Small intestine (tissue), 7 donors: ENCODE measurements at regions not wholly inside any gene's neighbourhood (a gene's known extent, or its start where the extent isn't known, plus 50 kb on each side); places are given as distances from the start of the nearest gene placed in this dataset.

Experiments
- DNase-seq, 2 donors: peaks; one replicate each; pipeline versions ENCODE4 v3.0.0 to v3.0.0-alpha.2; 2013
- FAIRE-seq: peaks from 2 replicates; lab custom pipeline; 2012; peaks lifted over from hg19 to GRCh38; lab: Jason Lieb, UNC
- H3K27ac ChIP-seq, 3 donors: one replicate each; pipeline ENCODE4 v1.5.1; 2013; ENCODE audit warnings: low read length in 2 of 3, mild to moderate bottlenecking in 2 of 3, control low read depth in 1 of 3, inconsistent platforms in 1 of 3, low read depth in 1 of 3, moderate library complexity in 1 of 3
- H3K27me3 ChIP-seq, 3 donors: one replicate each; pipeline ENCODE4 v1.6.1; 2013; ENCODE audit warnings: low read length in 3 of 3, inconsistent platforms in 1 of 3; ENCODE audit not compliant: control insufficient read depth in 3 of 3, insufficient read depth in 3 of 3
- H3K36me3 ChIP-seq, 3 donors: one replicate each; pipeline ENCODE4 v1.6.1; 2013; ENCODE audit warnings: low read length in 3 of 3, inconsistent platforms in 1 of 3, low read depth in 1 of 3, mild to moderate bottlenecking in 1 of 3, moderate library complexity in 1 of 3; ENCODE audit not compliant: control insufficient read depth in 3 of 3, insufficient read depth in 2 of 3
- H3K4me1 ChIP-seq, 3 donors: one replicate each; pipeline ENCODE4 v1.6.1; 2013; ENCODE audit warnings: low read length in 2 of 3, inconsistent platforms in 1 of 3, low read depth in 1 of 3, mild to moderate bottlenecking in 1 of 3, moderate library complexity in 1 of 3; ENCODE audit not compliant: control insufficient read depth in 3 of 3, insufficient read depth in 2 of 3
- H3K4me3 ChIP-seq, 3 donors: one replicate each; pipeline ENCODE4 v1.5.1; 2013; ENCODE audit warnings: low read length in 3 of 3, control low read depth in 1 of 3, inconsistent platforms in 1 of 3, low read depth in 1 of 3, mild to moderate bottlenecking in 1 of 3, moderate library complexity in 1 of 3
- H3K9me3 ChIP-seq, 2 donors: one replicate each; pipeline ENCODE4 v1.6.1; 2013; ENCODE audit warnings: low read depth in 1 of 2, low read length in 1 of 2; ENCODE audit not compliant: control insufficient read depth in 2 of 2, insufficient read depth in 1 of 2
- WGBS, 3 donors: extraction: QIAGEN DNeasy Blood & Tissue Kit; methylation state at CpG; one replicate each; pipeline ENCODE4 v1.1.7; 2013; 5-methylcytosine and 5-hydroxymethylcytosine counted together
- donor health status: healthy with polysubstance abuse.
- donor health status: control.
- donor health status: control.
- donor health status: Bipolar disorder and iron deficiency.
- donor health status: healthy.

DNA sequence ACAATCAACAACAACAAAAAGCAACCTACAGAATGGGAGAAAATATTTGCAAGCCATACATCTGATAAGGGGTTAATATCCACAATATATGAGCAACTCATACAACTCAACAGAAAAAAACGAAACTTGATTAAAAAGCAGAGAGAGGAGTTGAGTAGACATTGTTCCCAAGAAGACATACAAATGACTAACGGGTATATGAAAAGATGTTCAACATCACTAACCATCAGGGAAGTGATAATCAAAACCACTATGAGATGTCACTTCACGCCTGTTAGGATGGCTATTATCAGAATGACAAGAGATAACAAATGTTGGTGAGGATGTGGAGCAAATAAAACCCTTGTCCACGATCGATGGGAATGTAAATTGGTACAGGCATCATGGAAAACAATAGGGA, 145.9 kb downstream of the NRN1 start:
- 76 to 82% (median 78%) methylated on average over 5 of the region's 5 CpGs for WGBS, 3 donors
- FAIRE-seq, result no peak

DNA sequence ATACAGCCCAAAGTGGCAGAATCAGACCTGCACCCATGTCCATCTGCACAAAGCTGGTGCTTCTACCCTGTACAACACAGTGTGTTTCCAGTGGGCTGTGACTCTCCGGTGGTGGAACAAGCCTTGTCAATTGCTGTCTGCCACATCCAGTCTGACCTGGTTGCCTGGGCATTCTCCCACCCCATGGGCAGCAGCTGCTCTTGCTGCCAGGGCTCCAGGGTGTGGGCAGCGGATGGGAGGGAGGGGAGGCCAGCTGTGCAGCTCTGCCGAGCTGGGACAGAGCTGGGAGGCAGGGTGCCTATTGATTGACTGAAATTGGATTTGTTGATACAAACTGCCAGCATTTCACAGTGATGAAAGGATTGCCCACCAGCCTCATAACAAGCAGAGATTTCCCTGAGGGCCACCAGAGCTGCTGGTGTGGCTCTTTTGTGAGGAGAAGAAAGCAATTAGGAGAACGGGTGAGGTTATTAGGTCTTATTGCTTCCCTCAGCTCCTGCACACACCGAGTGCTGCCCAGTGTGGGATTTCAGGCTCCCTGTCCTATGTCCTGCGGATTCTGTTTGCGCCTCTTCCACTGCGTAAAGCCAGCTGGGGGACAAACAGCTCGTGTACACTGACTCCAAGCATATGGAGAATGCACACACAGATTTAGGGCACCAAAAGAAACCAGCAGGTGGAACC, 150.8 kb downstream of the NRN1 start:
- WGBS, 3 donors, result 70 to 75% (median 72%) methylated on average over 9 of the region's 9 CpGs
- no peak for FAIRE-seq

More for the DNA sequence above, 145.9 kb downstream of the NRN1 start:
- Histone ChIP-seq H3K27ac (no peak overlapping the region), H3K36me3 (no peaks in the 10 kb centered on the region), H3K4me3 (no peak overlapping the region), H3K4me1 (no peaks in the 10 kb centered on the region), H3K27me3 (no peaks in the 10 kb centered on the region), H3K9me3 (peaks cover 0 to 11% of the 10 kb centered on the region in 2 donors)
- no peak for DNase-seq

DNA sequence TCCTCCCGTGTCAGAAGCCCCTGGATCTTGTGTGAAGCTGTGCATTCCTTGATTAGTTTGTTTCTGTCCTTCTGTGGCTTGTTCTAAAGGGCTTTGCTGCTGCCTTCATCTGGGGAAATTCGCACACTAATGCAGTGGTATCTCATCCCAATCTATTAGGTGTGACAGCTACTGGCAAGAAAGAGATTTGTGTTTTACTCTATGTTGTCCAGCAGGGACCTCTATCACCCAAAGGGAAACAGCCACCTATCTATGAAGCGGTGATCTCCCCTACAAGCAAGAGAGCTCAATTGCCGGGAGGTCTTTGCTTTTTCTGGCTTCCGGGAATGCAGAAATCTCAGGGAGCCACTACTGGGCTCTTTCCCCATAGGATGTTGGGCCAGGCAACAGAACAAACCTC, 151.8 kb downstream of the NRN1 start:
- Histone ChIP-seq H3K4me3 (no peak overlapping the region), H3K9me3 (peaks cover 0 to 3% of the 10 kb centered on the region in 2 donors), H3K27me3 (peaks cover 0 to 21% (median 0%) of the 10 kb centered on the region in 3 donors), H3K4me1 (peaks cover 0 to 4% (median 0%) of the 10 kb centered on the region in 3 donors), H3K36me3 (no peaks in the 10 kb centered on the region), H3K27ac (no peak overlapping the region)
- 66 to 80% (median 71%) methylated on average over 5 of the region's 5 CpGs for WGBS, 3 donors
- FAIRE-seq (no peak), DNase-seq (no peak)

More for the DNA sequence above, 150.8 kb downstream of the NRN1 start:
- Histone ChIP-seq H3K27ac (no peak overlapping the region), H3K4me1 (peaks cover 0 to 4% (median 0%) of the 10 kb centered on the region in 3 donors), H3K4me3 (no peak overlapping the region), H3K36me3 (no peaks in the 10 kb centered on the region), H3K9me3 (peaks cover 0 to 3% of the 10 kb centered on the region in 2 donors), H3K27me3 (peaks cover 0 to 11% (median 0%) of the 10 kb centered on the region in 3 donors)
- no peak for DNase-seq

DNA sequence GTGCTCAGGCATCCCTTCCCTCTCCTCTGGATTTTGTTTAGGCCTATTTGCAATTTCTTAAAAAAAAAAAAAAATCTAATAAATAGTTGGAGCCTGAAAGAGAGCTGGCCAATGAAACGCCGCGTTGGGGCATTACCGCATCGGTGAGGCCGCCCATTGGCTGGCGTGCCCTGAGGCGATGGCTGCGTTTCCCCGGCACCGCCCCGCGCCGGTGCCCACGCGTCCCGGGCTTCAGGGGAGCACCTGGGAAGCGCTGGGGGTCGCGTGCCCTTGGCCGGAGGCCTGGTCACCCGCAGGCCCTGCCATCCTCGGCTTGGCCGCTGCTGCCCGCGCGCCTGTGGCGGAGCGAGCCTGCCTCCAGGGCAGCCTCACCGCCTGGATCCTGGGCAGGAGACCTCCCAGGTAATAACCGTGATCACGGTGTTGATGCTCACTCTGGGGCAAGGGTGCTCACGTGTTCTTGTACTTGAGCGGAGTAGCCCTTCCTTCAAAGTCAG, 155.4 kb downstream of the NRN1 start:
- Histone ChIP-seq H3K36me3 (no peaks in the 10 kb centered on the region), H3K9me3 (peaks cover 0 to 3% of the 10 kb centered on the region in 2 donors), H3K4me1 (peaks cover 0 to 4% (median 0%) of the 10 kb centered on the region in 3 donors), H3K27me3 (peaks cover 0 to 33% (median 3%) of the 10 kb centered on the region in 3 donors), H3K27ac (peak overlapping the region in 1 of 3 donors; percentile 53), H3K4me3 (peak overlapping the region; percentile 19 to 48 (median 34))
- no peak for FAIRE-seq
- peak; percentile 74 to 78 for DNase-seq
- 2 to 5% (median 4%) methylated on average over 34 of the region's 34 CpGs for WGBS, 3 donors

DNA sequence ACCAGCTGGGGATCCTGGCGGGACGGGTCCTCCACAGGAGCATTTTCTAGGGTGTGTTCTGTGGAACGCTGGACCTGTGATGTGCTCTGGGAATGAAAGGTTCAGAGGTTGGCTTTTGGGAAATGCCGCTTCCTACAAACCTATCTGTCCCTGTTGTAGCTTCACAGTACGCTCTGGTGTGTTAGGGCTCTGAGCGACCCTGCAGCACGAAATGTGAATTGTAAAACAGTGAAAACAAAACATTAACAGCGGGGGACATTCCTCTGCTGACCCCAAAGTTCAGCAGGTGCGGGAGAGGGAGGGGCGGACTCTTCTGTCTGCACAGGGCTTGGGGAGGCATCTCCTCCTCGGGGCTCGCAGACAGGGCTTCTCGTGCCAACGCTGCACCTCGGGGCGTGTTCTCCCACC, 155.9 kb downstream of the NRN1 start:
- H3K36me3 ChIP-seq, result no peaks in the 10 kb centered on the region
- H3K27ac ChIP-seq, result no peak overlapping the region
- FAIRE-seq (no peak), DNase-seq (peak in 1 of 2 donors; percentile 27)
- WGBS, 3 donors, result 5 to 8% (median 7%) methylated on average over 16 of the region's 16 CpGs
- H3K27me3 ChIP-seq, result peaks cover 0 to 33% (median 3%) of the 10 kb centered on the region in 3 donors
- peaks cover 0 to 4% (median 0%) of the 10 kb centered on the region in 3 donors for H3K4me1 ChIP-seq
- peak overlapping the region in 1 of 3 donors; percentile 19 for H3K4me3 ChIP-seq
- peaks cover 0 to 3% of the 10 kb centered on the region in 2 donors for H3K9me3 ChIP-seq

DNA sequence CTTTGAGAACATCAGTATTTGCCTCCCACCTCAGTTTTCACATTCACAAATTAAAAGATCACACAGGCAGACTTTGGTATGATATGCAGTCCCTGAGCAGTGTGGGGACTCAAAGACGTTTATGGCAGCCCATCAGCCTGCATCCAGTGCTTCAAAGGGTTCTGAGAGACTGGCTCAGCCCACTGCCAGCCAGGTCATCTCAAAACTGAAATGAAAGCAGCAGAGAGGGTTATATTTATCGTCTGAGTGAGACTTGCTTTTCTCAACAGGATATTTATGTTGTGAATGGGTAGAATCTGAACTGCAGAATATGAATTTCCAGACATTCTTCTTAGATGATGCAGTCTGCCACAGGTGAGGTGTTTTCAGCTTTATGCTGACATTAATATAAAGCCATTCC, 159.8 kb downstream of the NRN1 start:
- DNase-seq (no peak), FAIRE-seq (no peak)
- WGBS, 3 donors, result 37 to 48% (median 40%) methylated on average over 2 of the region's 2 CpGs
- Histone ChIP-seq H3K36me3 (no peaks in the 10 kb centered on the region), H3K9me3 (peaks cover 0 to 5% of the 10 kb centered on the region in 2 donors), H3K4me1 (peaks cover 0 to 4% (median 0%) of the 10 kb centered on the region in 3 donors), H3K27me3 (peaks cover 0 to 31% (median 3%) of the 10 kb centered on the region in 3 donors), H3K27ac (no peak overlapping the region), H3K4me3 (no peak overlapping the region)

DNA sequence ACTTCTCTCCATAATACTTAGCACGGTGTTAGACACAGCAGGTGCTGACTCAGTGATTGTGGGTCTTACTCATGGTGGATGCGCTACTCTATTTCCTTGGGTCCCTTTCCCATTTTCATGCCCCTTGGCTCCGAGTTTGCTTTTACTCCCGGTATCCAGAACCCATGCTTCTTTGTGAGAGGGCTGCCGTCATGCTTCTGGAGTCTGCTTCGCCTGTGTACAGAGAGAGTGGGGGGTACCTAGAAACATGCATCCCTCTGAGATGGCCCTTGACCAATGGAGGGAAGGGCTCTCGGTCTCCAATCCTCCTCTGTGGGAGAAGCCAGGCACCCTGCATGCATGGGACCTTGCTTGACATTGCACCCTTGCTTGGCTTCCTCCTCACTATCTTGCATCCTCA, 160.4 kb downstream of the NRN1 start:
- H3K4me3 ChIP-seq, result no peak overlapping the region
- no peaks in the 10 kb centered on the region for H3K4me1 ChIP-seq
- H3K27me3 ChIP-seq, result peaks cover 0 to 26% (median 3%) of the 10 kb centered on the region in 3 donors
- FAIRE-seq (no peak), DNase-seq (no peak)
- H3K27ac ChIP-seq, result no peak overlapping the region
- peaks cover 0 to 5% of the 10 kb centered on the region in 2 donors for H3K9me3 ChIP-seq
- 94 to 97% (median 95%) methylated on average over 7 of the region's 7 CpGs for WGBS, 3 donors
- H3K36me3 ChIP-seq, result no peaks in the 10 kb centered on the region

DNA sequence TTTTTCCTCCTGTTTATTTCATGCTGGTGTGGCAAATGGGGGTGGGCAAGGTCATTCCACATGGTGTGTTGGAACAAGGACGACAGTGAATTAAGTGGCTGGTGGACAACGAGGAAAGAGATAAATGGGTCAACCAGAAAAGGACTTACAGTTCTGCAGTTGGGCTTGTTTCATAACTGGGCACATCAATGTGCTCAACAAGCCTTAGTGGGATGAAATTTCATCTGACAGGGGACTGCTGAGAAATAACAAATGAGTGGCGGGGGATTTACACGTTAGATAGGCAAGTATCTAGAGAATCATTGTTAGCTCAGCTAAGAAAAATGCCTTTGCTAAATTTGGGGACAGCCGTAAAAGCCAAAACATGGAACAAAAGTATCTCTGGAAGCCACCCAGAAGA, 163.6 kb downstream of the NRN1 start:
- Histone ChIP-seq H3K9me3 (peaks cover 0 to 2% of the 10 kb centered on the region in 2 donors), H3K27me3 (peaks cover 0 to 4% (median 0%) of the 10 kb centered on the region in 3 donors), H3K27ac (no peak overlapping the region), H3K4me1 (no peaks in the 10 kb centered on the region), H3K36me3 (no peaks in the 10 kb centered on the region), H3K4me3 (no peak overlapping the region)
- DNase-seq (no peak), FAIRE-seq (no peak)
- WGBS, 3 donors, result 79 to 91% (median 88%) methylated on average over 5 of the region's 5 CpGs
